SW480 (cell line): ENCODE measurements at regions not wholly inside any gene's neighbourhood (a gene's known extent, or its start where the extent isn't known, plus 50 kb on each side); places are given as distances from the start of the nearest gene placed in this dataset.
"Not testable (repeated sequence)": the region's sequence is repeated elsewhere in the genome, so short reads cannot be mapped to it uniquely, and the experiment has no call there.

Source experiments
- DNase-seq: peaks from one replicate; pipeline ENCODE4 v3.0.0-alpha.2; 2016; ENCODE audit warnings: low spot score

- DNase-seq: no peak
These were observed 427.1 kb upstream of the PRR20A start for GRCh38 chr13:56713656-56714055.

- DNase-seq: no peak
These were observed 421.9 kb upstream of the PRR20A start for GRCh38 chr13:56718791-56719190.

GRCh38 chr13:56720841-56721240 lies 419.9 kb upstream of the PRR20A start:
- DNase-seq: no peak

GRCh38 chr13:56735537-56735942 lies 405.2 kb upstream of the PRR20A start:
- no peak for DNase-seq

- no peak for DNase-seq
These were observed 403.8 kb upstream of the PRR20A start for GRCh38 chr13:56736966-56737365.

- no peak for DNase-seq
These were observed 388.1 kb upstream of the PRR20A start for GRCh38 chr13:56752636-56753035.

- no peak for DNase-seq
These were observed 385.4 kb upstream of the PRR20A start for GRCh38 chr13:56755181-56755935.

GRCh38 chr13:56763333-56763732 lies 377.4 kb upstream of the PRR20A start:
- DNase-seq: not testable (repeated sequence)

GRCh38 chr13:56773148-56773547 lies 367.6 kb upstream of the PRR20A start:
- DNase-seq: no peak

GRCh38 chr13:56789527-56789926 lies 351.2 kb upstream of the PRR20A start:
- DNase-seq: no peak

- DNase-seq: no peak
These were observed 303.6 kb upstream of the PRR20A start for GRCh38 chr13:56837161-56837560.

GRCh38 chr13:56850852-56851251 lies 289.9 kb upstream of the PRR20A start:
- DNase-seq: no peak

GRCh38 chr13:56861476-56861875 lies 279.2 kb upstream of the PRR20A start:
- DNase-seq: no peak

GRCh38 chr13:56864451-56864850 lies 276.3 kb upstream of the PRR20A start:
- no peak for DNase-seq

- no peak for DNase-seq
These were observed 275.3 kb upstream of the PRR20A start for GRCh38 chr13:56865416-56865815.

GRCh38 chr13:56869671-56870070 lies 271.0 kb upstream of the PRR20A start:
- DNase-seq: no peak

- no peak for DNase-seq
These were observed 254.3 kb upstream of the PRR20A start for GRCh38 chr13:56886398-56886797.

GRCh38 chr13:56888455-56888854 lies 252.3 kb upstream of the PRR20A start:
- DNase-seq: no peak

GRCh38 chr13:56893843-56894242 lies 246.9 kb upstream of the PRR20A start:
- DNase-seq: no peak

GRCh38 chr13:56900549-56901279 lies 240.0 kb upstream of the PRR20A start:
- DNase-seq: no peak

- no peak for DNase-seq
These were observed 238.4 kb upstream of the PRR20A start for GRCh38 chr13:56902276-56902675.

- DNase-seq: no peak
These were observed 236.9 kb upstream of the PRR20A start for GRCh38 chr13:56903710-56904282.

GRCh38 chr13:56906909-56907308 lies 233.8 kb upstream of the PRR20A start:
- DNase-seq: no peak
